Neural progenitor cell (in vitro differentiated cells): ENCODE measurements at regions not wholly inside any gene's neighbourhood (a gene's known extent, or its start where the extent isn't known, plus 50 kb on each side); places are given as distances from the start of the nearest gene placed in this dataset.

Source experiments
- CTCF ChIP-seq: fragments of 200-600 bp; sonication (generic); IDR thresholded peaks from 2 replicates; pipeline ENCODE4 v1.5.1; 2017; ENCODE audit warnings: antibody characterized with exemption, mild to moderate bottlenecking
- EZH2 ChIP-seq: fragments of 200-600 bp; sonication (generic); IDR thresholded peaks from 2 replicates; pipeline ENCODE4 v1.6.1; 2017; ENCODE audit warnings: antibody characterized with exemption, mild to moderate bottlenecking, moderate library complexity
- EZH2phosphoT487 ChIP-seq: fragments of 200-600 bp; sonication (generic); IDR thresholded peaks from 2 replicates; pipeline ENCODE4 v1.6.1; 2017; ENCODE audit warnings: antibody characterized with exemption

- TF ChIP-seq CTCF = no peak
- no peak for TF ChIP-seq EZH2
- no peak for TF ChIP-seq EZH2phosphoT487
Measured at GRCh38 chr6:44021589-44022295, 105.5 kb downstream of the MRPL14 start.
